ENCODE measurements at regions not wholly inside any gene's neighbourhood (a gene's known extent, or its start where the extent isn't known, plus 50 kb on each side); places are given as distances from the start of the nearest gene placed in this dataset.

DNA sequence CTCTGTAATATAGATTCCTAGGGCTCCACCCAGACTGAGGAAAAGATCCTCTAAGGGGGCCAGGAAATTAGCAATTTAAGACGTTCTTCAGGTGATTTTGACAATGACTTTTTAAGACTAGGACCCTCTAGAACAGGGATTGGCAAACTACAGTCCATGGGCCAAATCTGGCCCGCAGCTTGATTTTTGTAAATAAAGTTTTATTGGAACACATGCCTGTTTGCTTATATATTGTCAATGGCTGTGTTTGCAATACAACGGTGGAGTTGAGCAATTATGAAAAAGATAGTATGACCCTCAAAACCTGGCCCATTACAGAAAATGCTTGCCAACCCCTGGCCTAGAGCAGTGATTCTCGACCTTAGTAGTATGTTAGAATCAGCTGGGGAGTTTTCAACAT lies 181.9 kb downstream of the SOX9 start:
- POLR2A ChIA-PET (ENCODE audit: partially characterized antibody): no interaction called here
- CTCF ChIA-PET (ENCODE audit: partially characterized antibody): no interaction called here
- no peak overlapping the region for H3K4me3 Mint-ChIP-seq

DNA sequence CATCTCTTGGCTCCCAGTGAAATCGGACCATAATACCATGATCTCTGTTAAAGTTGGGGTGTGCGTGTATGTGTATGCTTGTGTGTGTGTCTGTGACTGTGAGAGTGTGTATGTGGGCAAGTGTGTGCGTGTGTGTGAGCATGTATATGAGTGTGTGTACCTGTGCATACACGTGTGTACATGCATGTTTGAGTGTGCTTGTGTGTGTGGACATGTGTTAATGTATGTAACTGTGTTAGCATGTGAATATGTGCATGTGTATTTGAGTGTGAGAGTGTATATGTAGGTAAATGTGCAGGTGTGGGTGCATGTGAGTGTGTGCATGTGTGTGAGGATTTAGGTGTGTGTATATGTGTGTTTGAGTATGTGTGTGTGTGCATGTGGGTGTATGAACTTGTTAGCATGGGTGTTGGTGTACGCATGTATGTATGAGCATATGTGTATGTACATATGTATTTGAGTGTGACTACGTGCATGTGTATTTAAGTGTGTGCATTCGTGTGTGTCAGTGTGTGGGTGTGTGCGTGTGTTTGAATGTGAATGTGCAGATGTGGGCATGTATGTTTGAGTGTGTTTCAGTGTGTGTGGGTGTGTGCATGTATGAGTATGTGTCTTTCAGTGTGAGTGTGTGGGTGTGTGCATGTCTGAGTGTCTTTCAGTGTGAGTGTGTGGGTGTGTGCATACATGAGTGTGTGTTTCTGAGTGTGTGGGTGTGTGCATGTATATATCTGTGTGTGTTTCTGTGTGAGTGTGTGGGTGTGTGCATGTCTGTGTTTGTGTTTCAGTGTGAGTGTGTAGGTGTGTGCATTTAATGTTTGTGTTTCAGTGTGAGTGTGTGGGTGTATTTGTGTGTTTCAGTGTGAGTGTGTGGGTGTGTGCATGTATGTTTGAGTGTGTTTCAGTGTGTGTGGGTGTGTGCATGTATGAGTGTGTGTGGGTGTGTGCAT lies 183.2 kb downstream of the SOX9 start:
- Mint-ChIP-seq H3K9me3 (peaks cover 0 to 2% (median 0%) of the 10 kb centered on the region in 8 donors), H3K27ac (no peak overlapping the region), H3K4me1 (no peaks in the 10 kb centered on the region), H3K4me3 (no peak overlapping the region), H3K27me3 (peaks cover 4 to 5% of the 10 kb centered on the region in 2 donors), H3K36me3 (no peaks in the 10 kb centered on the region)
- Histone ChIP-seq H3K36me3 (ENCODE audit: insufficient read depth, low read length) (no peaks in the 10 kb centered on the region), H3K9me3 (ENCODE audit: control insufficient read depth in 1 of 2, low read length in 2 of 2) (no peaks in the 10 kb centered on the region), H3K27ac (ENCODE audit: low read depth, low read length) (no peak overlapping the region), H3K4me3 (ENCODE audit: low read length in 2 of 2) (no peak overlapping the region), H3K4me1 (ENCODE audit: insufficient read depth, low read length) (no peaks in the 10 kb centered on the region), H3K27me3 (ENCODE audit: insufficient read depth, low read length) (no peaks in the 10 kb centered on the region)
- ChIA-PET POLR2A (ENCODE audit: partially characterized antibody) (no interaction called here), CTCF (ENCODE audit: partially characterized antibody) (no interaction called here)
- DNase-seq: no peak
- intact Hi-C loops (cut with micrococcal nuclease): no loop called here

More for the DNA sequence above, 181.9 kb downstream of the SOX9 start:
- no peaks in the 10 kb centered on the region for H3K27me3 ChIP-seq (ENCODE audit: insufficient read depth, low read length)
- no peaks in the 10 kb centered on the region for H3K9me3 ChIP-seq (ENCODE audit: control insufficient read depth in 1 of 2, low read length in 2 of 2)
- Mint-ChIP-seq H3K36me3 (no peaks in the 10 kb centered on the region), H3K27me3 (peaks cover 4 to 5% of the 10 kb centered on the region in 2 donors), H3K9me3 (peaks cover 0 to 2% (median 0%) of the 10 kb centered on the region in 8 donors), H3K4me1 (no peaks in the 10 kb centered on the region), H3K27ac (no peak overlapping the region)
- no peak overlapping the region for H3K27ac ChIP-seq (ENCODE audit: low read depth, low read length)
- no peaks in the 10 kb centered on the region for H3K4me1 ChIP-seq (ENCODE audit: insufficient read depth, low read length)
- no peak overlapping the region for H3K4me3 ChIP-seq (ENCODE audit: low read length in 2 of 2)
- intact Hi-C loops (cut with micrococcal nuclease): no loop called here
- H3K36me3 ChIP-seq (ENCODE audit: insufficient read depth, low read length): no peaks in the 10 kb centered on the region
- DNase-seq: no peak

DNA sequence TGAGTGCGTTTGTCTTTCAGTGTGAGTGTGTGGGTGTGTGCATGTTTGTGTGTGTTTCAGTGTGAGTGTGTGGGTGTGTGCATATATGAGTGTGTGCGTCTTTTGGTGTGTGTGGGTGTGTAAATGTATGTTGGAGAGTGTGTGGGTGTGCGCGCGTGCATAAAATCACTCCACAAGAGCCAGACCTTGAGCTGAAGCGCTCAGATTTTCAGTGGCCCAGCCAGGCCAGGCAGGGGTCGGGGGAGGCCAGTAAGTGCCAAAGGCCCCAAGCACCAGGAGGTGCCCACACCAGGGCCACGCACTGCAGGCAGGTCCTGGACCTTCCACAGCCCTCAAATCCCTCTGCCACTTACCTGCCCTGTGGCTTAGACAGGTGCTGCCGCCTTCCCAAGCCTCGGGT lies 184.0 kb downstream of the SOX9 start:
- Mint-ChIP-seq H3K4me3 (no peak overlapping the region), H3K27me3 (peaks cover 4 to 5% of the 10 kb centered on the region in 2 donors), H3K36me3 (no peaks in the 10 kb centered on the region), H3K27ac (no peak overlapping the region), H3K4me1 (no peaks in the 10 kb centered on the region), H3K9me3 (peaks cover 0 to 2% (median 0%) of the 10 kb centered on the region in 8 donors)
- Histone ChIP-seq H3K9me3 (ENCODE audit: control insufficient read depth in 1 of 2, low read length in 2 of 2) (no peaks in the 10 kb centered on the region), H3K4me1 (ENCODE audit: insufficient read depth, low read length) (no peaks in the 10 kb centered on the region), H3K27me3 (ENCODE audit: insufficient read depth, low read length) (no peaks in the 10 kb centered on the region), H3K36me3 (ENCODE audit: insufficient read depth, low read length) (no peaks in the 10 kb centered on the region), H3K27ac (ENCODE audit: low read depth, low read length) (no peak overlapping the region), H3K4me3 (ENCODE audit: low read length in 2 of 2) (no peak overlapping the region)
- ChIA-PET CTCF (ENCODE audit: partially characterized antibody) (no interaction called here), POLR2A (ENCODE audit: partially characterized antibody) (no interaction called here)
- DNase-seq: no peak
- intact Hi-C loops (cut with micrococcal nuclease): no loop called here

DNA sequence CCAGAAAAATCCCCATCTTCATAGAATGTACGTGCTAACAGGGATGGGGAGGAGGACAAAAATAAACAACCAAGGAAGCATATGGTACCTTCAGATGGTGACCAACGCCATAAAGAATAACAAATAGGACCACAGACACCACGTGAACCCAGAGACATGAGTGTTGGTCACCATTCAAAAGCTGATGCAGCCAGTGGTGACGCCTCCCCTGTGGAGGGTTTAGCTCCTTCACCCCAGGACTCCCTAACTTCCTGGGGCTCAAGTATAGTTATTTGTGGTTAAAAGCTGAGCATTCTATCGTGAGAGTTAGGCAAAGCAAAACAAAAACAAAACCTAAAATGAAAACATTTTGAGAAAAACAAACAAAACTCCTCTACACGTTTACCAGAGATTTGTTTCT lies 184.7 kb downstream of the SOX9 start:
- no peak overlapping the region for H3K27ac Mint-ChIP-seq

GRCh38 chr17:72306037-72306436 lies 185.2 kb downstream of the SOX9 start:
- H3K27me3 ChIP-seq (ENCODE audit: insufficient read depth, low read length): no peaks in the 10 kb centered on the region
- intact Hi-C loops (cut with micrococcal nuclease): no loop called here
- no peaks in the 10 kb centered on the region for H3K36me3 ChIP-seq (ENCODE audit: insufficient read depth, low read length)
- no peaks in the 10 kb centered on the region for H3K36me3 Mint-ChIP-seq
- H3K4me3 Mint-ChIP-seq: no peak overlapping the region
- H3K27ac Mint-ChIP-seq: no peak overlapping the region
- no peak overlapping the region for H3K27ac ChIP-seq (ENCODE audit: low read depth, low read length)
- H3K4me1 ChIP-seq (ENCODE audit: insufficient read depth, low read length): no peaks in the 10 kb centered on the region
- ChIA-PET POLR2A (ENCODE audit: partially characterized antibody) (no interaction called here), CTCF (ENCODE audit: partially characterized antibody) (no interaction called here)
- DNase-seq: no peak
- peaks cover 4 to 5% of the 10 kb centered on the region in 2 donors for H3K27me3 Mint-ChIP-seq
- no peaks in the 10 kb centered on the region for H3K9me3 ChIP-seq (ENCODE audit: control insufficient read depth in 1 of 2, low read length in 2 of 2)
- no peak overlapping the region for H3K4me3 ChIP-seq (ENCODE audit: low read length in 2 of 2)
- peaks cover 0 to 2% (median 0%) of the 10 kb centered on the region in 8 donors for H3K9me3 Mint-ChIP-seq
- H3K4me1 Mint-ChIP-seq: no peaks in the 10 kb centered on the region

More for the DNA sequence above, 184.7 kb downstream of the SOX9 start:
- H3K9me3 Mint-ChIP-seq: peaks cover 0 to 2% (median 0%) of the 10 kb centered on the region in 8 donors
- Histone ChIP-seq H3K36me3 (ENCODE audit: insufficient read depth, low read length) (no peaks in the 10 kb centered on the region), H3K4me3 (ENCODE audit: low read length in 2 of 2) (no peak overlapping the region), H3K9me3 (ENCODE audit: control insufficient read depth in 1 of 2, low read length in 2 of 2) (no peaks in the 10 kb centered on the region), H3K27me3 (ENCODE audit: insufficient read depth, low read length) (no peaks in the 10 kb centered on the region), H3K27ac (ENCODE audit: low read depth, low read length) (no peak overlapping the region), H3K4me1 (ENCODE audit: insufficient read depth, low read length) (no peaks in the 10 kb centered on the region)
- H3K4me3 Mint-ChIP-seq: no peak overlapping the region
- H3K27me3 Mint-ChIP-seq: peaks cover 4 to 5% of the 10 kb centered on the region in 2 donors
- H3K4me1 Mint-ChIP-seq: no peaks in the 10 kb centered on the region
- intact Hi-C loops (cut with micrococcal nuclease): no loop called here
- POLR2A ChIA-PET (ENCODE audit: partially characterized antibody): no interaction called here
- no peaks in the 10 kb centered on the region for H3K36me3 Mint-ChIP-seq
- CTCF ChIA-PET (ENCODE audit: partially characterized antibody): no interaction called here
- DNase-seq: no peak

DNA sequence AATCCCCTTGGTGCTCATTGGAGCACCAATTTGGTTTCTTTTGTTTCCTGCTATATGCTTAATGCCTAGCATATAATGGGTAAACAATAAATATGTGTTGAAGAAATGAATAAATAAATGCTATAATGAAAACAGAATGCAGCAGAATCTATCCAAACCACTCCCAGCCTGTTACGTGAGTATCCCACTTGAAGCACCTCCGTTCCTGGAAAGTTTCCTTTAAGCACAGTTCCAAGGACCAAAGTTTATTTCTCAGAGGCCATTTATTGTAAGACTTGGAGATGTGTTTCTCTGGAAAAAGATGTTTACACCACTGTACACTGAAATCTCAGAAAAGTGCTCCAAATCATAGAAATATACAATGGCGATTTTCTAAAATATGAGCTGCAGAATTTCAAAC lies 187.0 kb downstream of the SOX9 start:
- ChIA-PET POLR2A (ENCODE audit: partially characterized antibody) (no interaction called here), CTCF (ENCODE audit: partially characterized antibody) (no interaction called here)
- Mint-ChIP-seq H3K27me3 (peaks cover 5% of the 10 kb centered on the region in 2 donors), H3K27ac (no peak overlapping the region), H3K9me3 (peaks cover 0 to 2% (median 0%) of the 10 kb centered on the region in 8 donors), H3K4me1 (no peaks in the 10 kb centered on the region), H3K36me3 (no peaks in the 10 kb centered on the region), H3K4me3 (no peak overlapping the region)
- DNase-seq: no peak
- intact Hi-C loops (cut with micrococcal nuclease): no loop called here
- no peaks in the 10 kb centered on the region for H3K27me3 ChIP-seq (ENCODE audit: insufficient read depth, low read length)
- no peak overlapping the region for H3K27ac ChIP-seq (ENCODE audit: low read depth, low read length)
- no peaks in the 10 kb centered on the region for H3K4me1 ChIP-seq (ENCODE audit: insufficient read depth, low read length)
- no peaks in the 10 kb centered on the region for H3K36me3 ChIP-seq (ENCODE audit: insufficient read depth, low read length)
- H3K4me3 ChIP-seq (ENCODE audit: low read length in 2 of 2): no peak overlapping the region
- H3K9me3 ChIP-seq (ENCODE audit: control insufficient read depth in 1 of 2, low read length in 2 of 2): no peaks in the 10 kb centered on the region

DNA sequence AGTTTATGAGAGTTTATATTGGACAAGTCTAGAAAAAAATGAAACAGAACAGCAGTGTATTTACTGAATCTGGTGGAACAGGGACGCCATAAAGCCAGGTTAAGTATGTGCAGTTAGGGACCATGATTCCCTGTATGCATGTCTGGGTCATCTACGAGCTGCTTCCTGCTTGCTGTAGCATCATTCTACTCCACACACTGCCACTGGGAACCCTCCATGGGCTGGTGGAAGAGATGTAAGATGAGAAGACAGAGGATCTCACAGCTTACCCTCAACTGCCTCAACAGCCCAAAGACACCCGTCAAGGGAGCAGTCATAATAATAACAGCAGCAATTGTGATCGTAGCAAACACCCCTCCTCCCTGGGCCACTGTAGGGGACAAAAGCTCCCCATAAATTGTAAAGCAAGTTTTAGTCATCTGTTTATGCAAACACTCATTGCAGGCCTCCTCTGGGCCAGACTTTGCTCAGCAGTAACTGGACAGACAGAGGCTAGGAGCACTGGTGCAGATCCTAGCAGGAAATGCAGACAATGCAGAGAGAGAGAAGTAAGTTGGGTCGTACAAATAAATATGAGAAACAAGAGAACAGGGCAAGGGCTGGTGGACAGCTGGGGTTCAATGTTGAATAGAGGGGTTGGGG lies 188.0 kb downstream of the SOX9 start:
- Histone ChIP-seq H3K27ac (ENCODE audit: low read depth, low read length) (no peak overlapping the region), H3K36me3 (ENCODE audit: insufficient read depth, low read length) (no peaks in the 10 kb centered on the region), H3K27me3 (ENCODE audit: insufficient read depth, low read length) (no peaks in the 10 kb centered on the region), H3K4me3 (ENCODE audit: low read length in 2 of 2) (no peak overlapping the region), H3K4me1 (ENCODE audit: insufficient read depth, low read length) (no peaks in the 10 kb centered on the region), H3K9me3 (ENCODE audit: control insufficient read depth in 1 of 2, low read length in 2 of 2) (no peaks in the 10 kb centered on the region)
- intact Hi-C loops (cut with micrococcal nuclease): no loop called here
- H3K27me3 Mint-ChIP-seq: peaks cover 5% of the 10 kb centered on the region in 2 donors
- POLR2A ChIA-PET (ENCODE audit: partially characterized antibody): no interaction called here
- H3K9me3 Mint-ChIP-seq: peaks cover 0 to 2% (median 0%) of the 10 kb centered on the region in 8 donors
- no peaks in the 10 kb centered on the region for H3K4me1 Mint-ChIP-seq
- no peak overlapping the region for H3K27ac Mint-ChIP-seq
- CTCF ChIA-PET (ENCODE audit: partially characterized antibody): no interaction called here
- DNase-seq: no peak
- no peaks in the 10 kb centered on the region for H3K36me3 Mint-ChIP-seq
- no peak overlapping the region for H3K4me3 Mint-ChIP-seq

All from CD4-positive, alpha-beta memory T cell (primary cell).